Muscle of arm (tissue), 1 donor: ENCODE measurements at regions not wholly inside any gene's neighbourhood (a gene's known extent, or its start where the extent isn't known, plus 50 kb on each side); places are given as distances from the start of the nearest gene placed in this dataset.
A peak's percentile ranks its signal among the peaks of the same experiment; 100 is the strongest.

Source experiments
- DNase-seq: peaks from one replicate; pipeline ENCODE4 v3.0.0-alpha.2; 2013

DNA sequence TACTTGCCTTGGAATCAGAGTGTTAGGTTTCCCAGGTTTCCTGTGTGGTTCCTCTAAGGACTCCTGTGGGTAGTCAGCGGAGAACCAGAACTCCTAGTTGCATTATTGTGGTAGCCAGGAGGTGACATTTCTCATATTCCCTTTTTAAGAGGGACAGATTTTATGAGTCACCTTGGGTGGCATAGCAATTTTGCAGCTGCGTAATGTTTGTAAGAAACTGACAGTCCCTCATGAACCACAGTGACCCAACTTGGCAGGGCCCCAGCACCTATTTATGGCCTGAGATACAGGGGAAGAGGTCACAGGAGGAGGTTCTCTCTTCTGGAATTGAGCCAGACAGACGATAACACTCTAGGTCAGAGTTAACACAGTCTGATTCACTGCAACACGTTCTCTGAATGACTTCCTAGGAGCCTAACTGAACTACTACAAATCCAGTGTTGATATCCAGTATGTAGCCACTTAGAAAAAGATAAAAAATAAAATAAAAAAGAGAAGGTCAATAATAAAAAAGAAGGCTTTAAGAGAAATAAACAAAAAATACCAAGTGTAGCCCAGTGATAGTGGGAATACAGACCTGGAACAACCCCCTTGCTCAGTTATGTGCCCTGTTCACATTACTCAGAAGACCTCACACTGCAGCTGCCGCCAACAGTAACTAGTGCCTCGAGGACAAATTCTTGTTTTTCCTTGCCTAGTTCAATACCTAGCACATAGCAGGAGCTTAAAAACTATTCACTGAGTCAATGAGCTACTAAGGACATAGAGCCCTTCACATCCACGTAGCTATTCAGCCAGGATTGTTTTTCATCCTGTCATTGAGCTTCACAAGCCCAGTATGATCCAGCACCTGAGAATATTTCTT, 50.7 kb upstream of the VLDLR start:
- DNase-seq, result peak; percentile 26
